WTC11 (cell line): ENCODE measurements at regions not wholly inside any gene's neighbourhood (a gene's known extent, or its start where the extent isn't known, plus 50 kb on each side); places are given as distances from the start of the nearest gene placed in this dataset.

Experiments used
- ATAC-seq: fragments of 200-7000 bp; cut with Tn5 transposase; 2 replicates; pipeline ENCODE4 v1.10.0; 2021; ENCODE audit warnings: mild to moderate bottlenecking, moderate library complexity
- CTCF ChIA-PET: fragments of 300-600 bp; sonication (Branson Sonifier 250); formaldehyde crosslinking; loops from one replicate; lab custom pipeline; 2021; ENCODE audit warnings: antibody characterized with exemption; lab: Charles Lee
- POLR2A ChIA-PET: fragments of 350-600 bp; sonication (Branson Sonifier 250); formaldehyde crosslinking; loops from one replicate; lab custom pipeline; 2021; ENCODE audit warnings: antibody characterized with exemption; lab: Charles Lee
- DNase-seq: peaks from one replicate; pipeline ENCODE4 v3.0.0; 2021; ENCODE audit warnings: low spot score
- H3K27ac Mint-ChIP-seq: 2 replicates; pipeline ENCODE4 v1.8.0; 2021; ENCODE audit warnings: mixed read lengths
- H3K27me3 Mint-ChIP-seq: 2 replicates; pipeline ENCODE4 v1.8.0; 2021; ENCODE audit warnings: low read depth, mild to moderate bottlenecking, moderate library complexity, mixed read lengths
- H3K36me3 Mint-ChIP-seq: 2 replicates; pipeline ENCODE4 v1.8.0; 2021; ENCODE audit warnings: mixed read lengths
- H3K4me1 Mint-ChIP-seq: 2 replicates; pipeline ENCODE4 v1.8.0; 2022; ENCODE audit warnings: mixed read lengths
- H3K4me3 Mint-ChIP-seq: 2 replicates; pipeline ENCODE4 v1.8.0; 2021; ENCODE audit warnings: mild to moderate bottlenecking, moderate library complexity, mixed read lengths
- H3K9me3 Mint-ChIP-seq: 2 replicates; pipeline ENCODE4 v1.8.0; 2021; ENCODE audit warnings: mixed read lengths
- CTCF ChIP-seq: fragments of 200-600 bp; IDR thresholded peaks from 2 replicates; pipeline ENCODE4 v1.8.0; 2022; ENCODE audit warnings: antibody characterized with exemption
- E2F1 ChIP-seq: sonication (generic); formaldehyde crosslinking; IDR thresholded peaks from 2 replicates; pipeline ENCODE4 v1.8.0; 2022; ENCODE audit warnings: mild to moderate bottlenecking, missing genetic modification reagents
- ERG ChIP-seq: fragments of 250-450 bp; sonication (Bioruptor Pico); IDR thresholded peaks from 2 replicates; pipeline ENCODE4 v1.8.0; 2021; ENCODE audit warnings: mild to moderate bottlenecking
- FOXJ3 ChIP-seq: sonication (generic); formaldehyde crosslinking; IDR thresholded peaks from 2 replicates; pipeline ENCODE4 v1.9.0; 2021; ENCODE audit warnings: missing genetic modification reagents, mild to moderate bottlenecking, borderline replicate concordance
- FOXP1 ChIP-seq: sonication (generic); formaldehyde crosslinking; IDR thresholded peaks from 2 replicates; pipeline ENCODE4 v1.8.0; 2022; ENCODE audit warnings: missing genetic modification reagents, mild to moderate bottlenecking, moderate library complexity, borderline replicate concordance
- FOXP4 ChIP-seq: sonication (generic); formaldehyde crosslinking; IDR thresholded peaks from 2 replicates; pipeline ENCODE4 v1.8.0; 2022; ENCODE audit warnings: mild to moderate bottlenecking, missing genetic modification reagents
- GTF2I ChIP-seq: fragments of 250-450 bp; sonication (Bioruptor Pico); conservative IDR thresholded peaks from 2 replicates; pipeline ENCODE4 v1.4.0; 2021; ENCODE audit warnings: mild to moderate bottlenecking
- JUN ChIP-seq: sonication (generic); formaldehyde crosslinking; IDR thresholded peaks from 2 replicates; pipeline ENCODE4 v1.8.0; 2023; ENCODE audit warnings: mild to moderate bottlenecking, missing genetic modification reagents
- MLX ChIP-seq: sonication (generic); formaldehyde crosslinking; IDR thresholded peaks from 2 replicates; pipeline ENCODE4 v1.8.1; 2023; ENCODE audit warnings: mild to moderate bottlenecking, missing genetic modification reagents, moderate library complexity
- PRRX2 ChIP-seq: fragments of 250-450 bp; sonication (Bioruptor Pico); IDR thresholded peaks from 2 replicates; pipeline ENCODE4 v1.8.0; 2021; ENCODE audit warnings: mild to moderate bottlenecking
- SOX15 ChIP-seq: fragments of 250-450 bp; sonication (Bioruptor Pico); IDR thresholded peaks from 2 replicates; pipeline ENCODE4 v1.9.0; 2021; ENCODE audit warnings: mild to moderate bottlenecking
- TEAD4 ChIP-seq: sonication (generic); formaldehyde crosslinking; IDR thresholded peaks from 2 replicates; pipeline ENCODE4 v1.8.0; 2022; ENCODE audit warnings: mild to moderate bottlenecking, missing genetic modification reagents
- ZBTB43 ChIP-seq: sonication (generic); formaldehyde crosslinking; IDR thresholded peaks from 2 replicates; pipeline ENCODE4 v1.8.1; 2023; ENCODE audit warnings: mild to moderate bottlenecking, missing genetic modification reagents
- ZNF263 ChIP-seq: sonication (generic); formaldehyde crosslinking; IDR thresholded peaks from 2 replicates; pipeline ENCODE4 v1.8.1; 2022; ENCODE audit warnings: low read depth, mild to moderate bottlenecking, moderate library complexity, missing genetic modification reagents
- ZNF423 ChIP-seq: fragments of 250-450 bp; sonication (Bioruptor Pico); IDR thresholded peaks from 2 replicates; pipeline ENCODE4 v2.1.2; 2022; ENCODE audit warnings: mild to moderate bottlenecking, moderate library complexity
- ZNF671 ChIP-seq: fragments of 250-450 bp; sonication (Bioruptor Pico); IDR thresholded peaks from 2 replicates; pipeline ENCODE4 v1.8.0; 2021; ENCODE audit warnings: mild to moderate bottlenecking

- no peaks in the 10 kb centered on the region; the same call in 1 of the 2 replicates for H3K4me1 Mint-ChIP-seq
- H3K27ac Mint-ChIP-seq = no peak overlapping the region
- no peaks in the 10 kb centered on the region for H3K36me3 Mint-ChIP-seq
- CTCF ChIA-PET = interaction anchor here (0.6 kb wide), 1 partner anchor 37 kb away, joined by 3 read pairs; no protein-coding TSS in a partner anchor
- H3K27me3 Mint-ChIP-seq = no peaks in the 10 kb centered on the region; the same call in 1 of the 2 replicates
- ATAC-seq = no peak
- no peak for DNase-seq
- POLR2A ChIA-PET = no interaction called here
- H3K9me3 Mint-ChIP-seq = no peaks in the 10 kb centered on the region
- TF ChIP-seq ZBTB43 (CRISPR knock-in tag) (no peak), CTCF (no peak), TEAD4 (CRISPR knock-in tag) (no peak)
- no peak overlapping the region for H3K4me3 Mint-ChIP-seq
Observed at GRCh38 chr15:85941186-85941855, 138.3 kb upstream of the AGBL1 start.

- ChIA-PET POLR2A (no interaction called here), CTCF (no interaction called here)
- Mint-ChIP-seq H3K9me3 (no peaks in the 10 kb centered on the region), H3K4me1 (no peaks in the 10 kb centered on the region), H3K27ac (no peak overlapping the region), H3K36me3 (no peaks in the 10 kb centered on the region), H3K4me3 (no peak overlapping the region), H3K27me3 (no peaks in the 10 kb centered on the region; the same call in 1 of the 2 replicates)
- ATAC-seq (no peak), DNase-seq (no peak)
- TF ChIP-seq ZNF671 = no peak
- no peak for TF ChIP-seq GTF2I (CRISPR knock-in tag)
- no peak for TF ChIP-seq ZNF423
- no peak for TF ChIP-seq PRRX2 (CRISPR knock-in tag)
- TF ChIP-seq ERG (CRISPR knock-in tag) = no peak
- TF ChIP-seq FOXP1 (CRISPR knock-in tag) = no peak
- TF ChIP-seq FOXJ3 (CRISPR knock-in tag) = no peak
- TF ChIP-seq CTCF = no peak
- TF ChIP-seq JUN (CRISPR knock-in tag) = no peak
- TF ChIP-seq FOXP4 (CRISPR knock-in tag) = no peak
- no peak for TF ChIP-seq MLX
- no peak for TF ChIP-seq ZBTB43 (CRISPR knock-in tag)
- no peak for TF ChIP-seq SOX15 (CRISPR knock-in tag)
- no peak for TF ChIP-seq ZNF263 (CRISPR knock-in tag)
- no peak for TF ChIP-seq E2F1 (CRISPR knock-in tag)
Observed at GRCh38 chr15:85942632-85943031, 137.0 kb upstream of the AGBL1 start.
